IMR-90 (cell line): ENCODE measurements at regions not wholly inside any gene's neighbourhood (a gene's known extent, or its start where the extent isn't known, plus 50 kb on each side); places are given as distances from the start of the nearest gene placed in this dataset.

ENCODE experiments used
- MAZ ChIP-seq: IDR thresholded peaks from 2 replicates; pipeline ENCODE4 v1.6.1; 2012; ENCODE audit warnings: low read depth, mild to moderate bottlenecking, low read length, improper control_type of control experiment, moderate library complexity, borderline replicate concordance
- MXI1 ChIP-seq: IDR thresholded peaks from 2 replicates; pipeline ENCODE4 v1.6.1; 2012; ENCODE audit warnings: low read depth, mild to moderate bottlenecking, low read length, moderate library complexity, borderline replicate concordance
- POLR2A ChIP-seq: IDR thresholded peaks from 2 replicates; pipeline ENCODE4 v1.6.1; 2012; ENCODE audit warnings: mild to moderate bottlenecking, low read depth, low read length
- RCOR1 ChIP-seq: IDR thresholded peaks from 2 replicates; pipeline ENCODE4 v1.6.1; 2012; ENCODE audit warnings: mild to moderate bottlenecking, low read length, improper control_type of control experiment; ENCODE audit not compliant: insufficient replicate concordance
- RFX5 ChIP-seq: IDR thresholded peaks from 2 replicates; pipeline ENCODE4 v1.8.0; 2012; ENCODE audit warnings: low read depth, mild to moderate bottlenecking, low read length, moderate library complexity
- SMC3 ChIP-seq: fragments of 150-350 bp; IDR thresholded peaks from 2 replicates; pipeline ENCODE4 v1.6.1; 2016; ENCODE audit warnings: low read depth, mild to moderate bottlenecking, antibody characterized with exemption, low read length, moderate library complexity
- TF ChIP-seq, protein P1 (sequence below): conservative IDR thresholded peaks from 2 replicates; pipeline ENCODE4 v1.5.1; 2012; ENCODE audit warnings: mild to moderate bottlenecking, low read depth, low read length, improper control_type of control experiment
- TF ChIP-seq, protein P2 (sequence below): fragments of 150-350 bp; IDR thresholded peaks from 2 replicates; pipeline ENCODE4 v1.6.1; 2017; ENCODE audit warnings: mild to moderate bottlenecking, antibody characterized with exemption, low read length, low read depth

DNA sequence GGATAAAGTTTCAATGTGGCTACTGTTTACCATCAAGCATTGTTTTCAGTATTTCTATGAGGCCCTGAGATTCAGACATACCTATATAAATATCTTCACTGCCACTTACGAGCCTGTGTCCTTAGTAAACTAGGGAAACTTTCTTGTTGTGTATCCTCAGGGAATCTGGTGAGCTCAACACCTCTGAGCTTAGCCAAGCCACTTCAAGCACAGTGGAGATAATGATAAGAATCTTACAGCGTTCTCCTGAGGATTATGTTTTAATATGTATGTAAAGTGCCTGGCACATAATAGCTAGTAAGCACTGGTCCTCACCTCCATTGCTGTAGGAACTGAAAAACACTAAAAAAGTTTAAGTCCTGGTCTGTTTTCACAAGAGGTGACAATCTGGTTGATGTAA lies 268.3 kb downstream of the SKIDA1 start:
- TF ChIP-seq, protein P1, sequence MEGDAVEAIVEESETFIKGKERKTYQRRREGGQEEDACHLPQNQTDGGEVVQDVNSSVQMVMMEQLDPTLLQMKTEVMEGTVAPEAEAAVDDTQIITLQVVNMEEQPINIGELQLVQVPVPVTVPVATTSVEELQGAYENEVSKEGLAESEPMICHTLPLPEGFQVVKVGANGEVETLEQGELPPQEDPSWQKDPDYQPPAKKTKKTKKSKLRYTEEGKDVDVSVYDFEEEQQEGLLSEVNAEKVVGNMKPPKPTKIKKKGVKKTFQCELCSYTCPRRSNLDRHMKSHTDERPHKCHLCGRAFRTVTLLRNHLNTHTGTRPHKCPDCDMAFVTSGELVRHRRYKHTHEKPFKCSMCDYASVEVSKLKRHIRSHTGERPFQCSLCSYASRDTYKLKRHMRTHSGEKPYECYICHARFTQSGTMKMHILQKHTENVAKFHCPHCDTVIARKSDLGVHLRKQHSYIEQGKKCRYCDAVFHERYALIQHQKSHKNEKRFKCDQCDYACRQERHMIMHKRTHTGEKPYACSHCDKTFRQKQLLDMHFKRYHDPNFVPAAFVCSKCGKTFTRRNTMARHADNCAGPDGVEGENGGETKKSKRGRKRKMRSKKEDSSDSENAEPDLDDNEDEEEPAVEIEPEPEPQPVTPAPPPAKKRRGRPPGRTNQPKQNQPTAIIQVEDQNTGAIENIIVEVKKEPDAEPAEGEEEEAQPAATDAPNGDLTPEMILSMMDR, result no peak
- TF ChIP-seq SMC3 (no peak), MAZ (no peak), RCOR1 (no peak), POLR2A (no peak), MXI1 (no peak), RFX5 (no peak)
- TF ChIP-seq, protein P2, sequence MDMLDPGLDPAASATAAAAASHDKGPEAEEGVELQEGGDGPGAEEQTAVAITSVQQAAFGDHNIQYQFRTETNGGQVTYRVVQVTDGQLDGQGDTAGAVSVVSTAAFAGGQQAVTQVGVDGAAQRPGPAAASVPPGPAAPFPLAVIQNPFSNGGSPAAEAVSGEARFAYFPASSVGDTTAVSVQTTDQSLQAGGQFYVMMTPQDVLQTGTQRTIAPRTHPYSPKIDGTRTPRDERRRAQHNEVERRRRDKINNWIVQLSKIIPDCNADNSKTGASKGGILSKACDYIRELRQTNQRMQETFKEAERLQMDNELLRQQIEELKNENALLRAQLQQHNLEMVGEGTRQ, result no peak
